HCT116 (cell line): ENCODE measurements at regions not wholly inside any gene's neighbourhood (a gene's known extent, or its start where the extent isn't known, plus 50 kb on each side); places are given as distances from the start of the nearest gene placed in this dataset.

Experiments
- CBX3 ChIP-seq: IDR thresholded peaks from 2 replicates; pipeline ENCODE4 v1.6.1; 2012; ENCODE audit warnings: low read depth
- TF ChIP-seq, protein P1 (sequence below), 3 experiments: fragments of 200-600 bp in 1 of 3; sonication (generic) in 1 of 3; IDR thresholded peaks in 2 of 3; conservative IDR thresholded peaks in 1 of 3; 2 replicates each; pipeline ENCODE4 v1.5.1; 2012 to 2017; ENCODE audit warnings: low read depth in 2 of 3, low read length in 2 of 3, antibody characterized with exemption in 1 of 3, borderline replicate concordance in 1 of 3, control low read depth in 1 of 3, mild to moderate bottlenecking in 1 of 3, mixed read lengths in 1 of 3, mixed run types in 1 of 3, moderate library complexity in 1 of 3; ENCODE audit not compliant: insufficient read depth in 1 of 3

DNA sequence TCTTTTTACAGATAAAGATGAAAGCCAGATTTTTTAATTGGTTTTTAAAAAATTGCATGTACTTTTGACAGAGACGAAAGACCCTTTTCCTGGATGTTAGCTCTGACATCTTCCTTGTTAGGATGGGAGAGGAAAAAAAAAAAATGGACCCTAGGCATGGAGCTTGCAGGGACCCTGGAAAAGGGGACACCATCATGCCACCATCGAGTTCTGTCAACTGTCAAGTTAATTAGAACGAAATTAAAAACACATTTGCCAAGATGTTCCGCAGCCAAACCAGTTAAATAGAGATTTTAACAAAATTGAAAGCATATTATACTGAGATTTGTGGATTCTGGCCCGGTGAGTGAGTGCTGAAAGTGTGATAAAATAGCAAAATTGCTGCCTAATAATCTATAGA is 202.6 kb downstream of the BUB3 start:
- TF ChIP-seq CBX3: no peak
- TF ChIP-seq, protein P1, sequence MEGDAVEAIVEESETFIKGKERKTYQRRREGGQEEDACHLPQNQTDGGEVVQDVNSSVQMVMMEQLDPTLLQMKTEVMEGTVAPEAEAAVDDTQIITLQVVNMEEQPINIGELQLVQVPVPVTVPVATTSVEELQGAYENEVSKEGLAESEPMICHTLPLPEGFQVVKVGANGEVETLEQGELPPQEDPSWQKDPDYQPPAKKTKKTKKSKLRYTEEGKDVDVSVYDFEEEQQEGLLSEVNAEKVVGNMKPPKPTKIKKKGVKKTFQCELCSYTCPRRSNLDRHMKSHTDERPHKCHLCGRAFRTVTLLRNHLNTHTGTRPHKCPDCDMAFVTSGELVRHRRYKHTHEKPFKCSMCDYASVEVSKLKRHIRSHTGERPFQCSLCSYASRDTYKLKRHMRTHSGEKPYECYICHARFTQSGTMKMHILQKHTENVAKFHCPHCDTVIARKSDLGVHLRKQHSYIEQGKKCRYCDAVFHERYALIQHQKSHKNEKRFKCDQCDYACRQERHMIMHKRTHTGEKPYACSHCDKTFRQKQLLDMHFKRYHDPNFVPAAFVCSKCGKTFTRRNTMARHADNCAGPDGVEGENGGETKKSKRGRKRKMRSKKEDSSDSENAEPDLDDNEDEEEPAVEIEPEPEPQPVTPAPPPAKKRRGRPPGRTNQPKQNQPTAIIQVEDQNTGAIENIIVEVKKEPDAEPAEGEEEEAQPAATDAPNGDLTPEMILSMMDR (IDR thresholded peaks at IDR 0.05 in 2 of 3, conservative IDR thresholded peaks at IDR 0.05 in 1 of 3; ENCODE audit: borderline replicate concordance in 1 of 3, insufficient read depth in 1 of 3, low read depth in 2 of 3, low read length in 2 of 3): no peak
